ENCODE measurements at regions not wholly inside any gene's neighbourhood (a gene's known extent, or its start where the extent isn't known, plus 50 kb on each side); places are given as distances from the start of the nearest gene placed in this dataset.

GRCh38 chr1:172781513-172782140 is 122.7 kb downstream of the FASLG start:
- TF ChIP-seq EZH2 (IDR thresholded peaks at IDR 0.05) (no peak), CTCF (IDR thresholded peaks at IDR 0.05) (no peak), EZH2phosphoT487 (IDR thresholded peaks at IDR 0.05) (no peak)
